Activated naive CD4-positive, alpha-beta T cell treated with anti-CD3 and anti-CD28 coated beads, Interleukin-2, amount 50 U/mL, for 24 hours (primary cell): ENCODE measurements at regions not wholly inside any gene's neighbourhood (a gene's known extent, or its start where the extent isn't known, plus 50 kb on each side); places are given as distances from the start of the nearest gene placed in this dataset.

ENCODE experiments used
- H3K27ac Mint-ChIP-seq: one replicate; pipeline ENCODE4 v1.8.0; 2021; ENCODE audit warnings: mild to moderate bottlenecking, mixed read lengths
- H3K27me3 Mint-ChIP-seq: one replicate; pipeline ENCODE4 v1.8.0; 2021; ENCODE audit warnings: mixed read lengths
- H3K36me3 Mint-ChIP-seq: one replicate; pipeline ENCODE4 v1.8.0; 2021; ENCODE audit warnings: mixed read lengths
- H3K4me1 Mint-ChIP-seq: one replicate; pipeline ENCODE4 v1.8.0; 2021; ENCODE audit warnings: mixed read lengths
- H3K4me3 Mint-ChIP-seq: one replicate; pipeline ENCODE4 v1.8.0; 2021; ENCODE audit warnings: mild to moderate bottlenecking, mixed read lengths
- H3K9me3 Mint-ChIP-seq: one replicate; pipeline ENCODE4 v1.8.0; 2021; ENCODE audit warnings: mixed read lengths

- H3K27ac Mint-ChIP-seq = no peak overlapping the region
- no peaks in the 10 kb centered on the region for H3K27me3 Mint-ChIP-seq
- no peaks in the 10 kb centered on the region for H3K4me1 Mint-ChIP-seq
- no peaks in the 10 kb centered on the region for H3K9me3 Mint-ChIP-seq
- H3K4me3 Mint-ChIP-seq = no peak overlapping the region
- H3K36me3 Mint-ChIP-seq = no peaks in the 10 kb centered on the region
Measured at GRCh38 chr14:42140001-42140400, 533.3 kb downstream of the LRFN5 start.

GRCh38 chr14:42138406-42138805, 531.7 kb downstream of the LRFN5 start:
- Mint-ChIP-seq H3K9me3 (no peaks in the 10 kb centered on the region), H3K4me1 (no peaks in the 10 kb centered on the region), H3K36me3 (no peaks in the 10 kb centered on the region), H3K27ac (no peak overlapping the region), H3K4me3 (no peak overlapping the region), H3K27me3 (no peaks in the 10 kb centered on the region)

- H3K4me3 Mint-ChIP-seq = no peak overlapping the region
- H3K36me3 Mint-ChIP-seq = no peaks in the 10 kb centered on the region
- no peaks in the 10 kb centered on the region for H3K27me3 Mint-ChIP-seq
- H3K27ac Mint-ChIP-seq = no peak overlapping the region
- H3K9me3 Mint-ChIP-seq = no peaks in the 10 kb centered on the region
- no peaks in the 10 kb centered on the region for H3K4me1 Mint-ChIP-seq
Measured at GRCh38 chr14:42130815-42131214, 524.1 kb downstream of the LRFN5 start.

GRCh38 chr14:42123526-42123925, 516.9 kb downstream of the LRFN5 start:
- Mint-ChIP-seq H3K4me1 (no peaks in the 10 kb centered on the region), H3K4me3 (no peak overlapping the region), H3K27me3 (no peaks in the 10 kb centered on the region), H3K36me3 (no peaks in the 10 kb centered on the region), H3K27ac (no peak overlapping the region), H3K9me3 (no peaks in the 10 kb centered on the region)

- Mint-ChIP-seq H3K27ac (no peak overlapping the region), H3K4me3 (no peak overlapping the region), H3K4me1 (no peaks in the 10 kb centered on the region), H3K36me3 (no peaks in the 10 kb centered on the region), H3K9me3 (peaks cover 13% of the 10 kb centered on the region), H3K27me3 (no peaks in the 10 kb centered on the region)
Measured at GRCh38 chr14:42113358-42114069, 506.8 kb downstream of the LRFN5 start.

GRCh38 chr14:42112108-42112507, 505.4 kb downstream of the LRFN5 start:
- Mint-ChIP-seq H3K4me3 (no peak overlapping the region), H3K27ac (no peak overlapping the region), H3K9me3 (peaks cover 13% of the 10 kb centered on the region), H3K27me3 (no peaks in the 10 kb centered on the region), H3K36me3 (no peaks in the 10 kb centered on the region), H3K4me1 (no peaks in the 10 kb centered on the region)

- no peak overlapping the region for H3K27ac Mint-ChIP-seq
- no peak overlapping the region for H3K4me3 Mint-ChIP-seq
- H3K4me1 Mint-ChIP-seq = no peaks in the 10 kb centered on the region
- H3K27me3 Mint-ChIP-seq = no peaks in the 10 kb centered on the region
- H3K36me3 Mint-ChIP-seq = no peaks in the 10 kb centered on the region
- peaks cover 13% of the 10 kb centered on the region for H3K9me3 Mint-ChIP-seq
Measured at GRCh38 chr14:42111355-42111754, 504.7 kb downstream of the LRFN5 start.

GRCh38 chr14:42110167-42110566, 503.5 kb downstream of the LRFN5 start:
- no peak overlapping the region for H3K4me3 Mint-ChIP-seq
- no peak overlapping the region for H3K27ac Mint-ChIP-seq
- H3K27me3 Mint-ChIP-seq = no peaks in the 10 kb centered on the region
- no peaks in the 10 kb centered on the region for H3K4me1 Mint-ChIP-seq
- H3K9me3 Mint-ChIP-seq = peaks cover 13% of the 10 kb centered on the region
- no peaks in the 10 kb centered on the region for H3K36me3 Mint-ChIP-seq

GRCh38 chr14:42095155-42095554, 488.5 kb downstream of the LRFN5 start:
- H3K9me3 Mint-ChIP-seq = no peaks in the 10 kb centered on the region
- no peaks in the 10 kb centered on the region for H3K4me1 Mint-ChIP-seq
- H3K27me3 Mint-ChIP-seq = no peaks in the 10 kb centered on the region
- no peaks in the 10 kb centered on the region for H3K36me3 Mint-ChIP-seq
- no peak overlapping the region for H3K4me3 Mint-ChIP-seq
- H3K27ac Mint-ChIP-seq = no peak overlapping the region

GRCh38 chr14:42090122-42090521, 483.4 kb downstream of the LRFN5 start:
- Mint-ChIP-seq H3K4me1 (no peaks in the 10 kb centered on the region), H3K9me3 (no peaks in the 10 kb centered on the region), H3K36me3 (no peaks in the 10 kb centered on the region), H3K27ac (no peak overlapping the region), H3K27me3 (no peaks in the 10 kb centered on the region), H3K4me3 (no peak overlapping the region)

GRCh38 chr14:42079911-42080310, 473.2 kb downstream of the LRFN5 start:
- Mint-ChIP-seq H3K4me1 (no peaks in the 10 kb centered on the region), H3K27ac (no peak overlapping the region), H3K4me3 (no peak overlapping the region), H3K36me3 (no peaks in the 10 kb centered on the region), H3K9me3 (peaks cover 4% of the 10 kb centered on the region), H3K27me3 (no peaks in the 10 kb centered on the region)

GRCh38 chr14:42078345-42078744, 471.7 kb downstream of the LRFN5 start:
- H3K27ac Mint-ChIP-seq = no peak overlapping the region
- H3K36me3 Mint-ChIP-seq = no peaks in the 10 kb centered on the region
- H3K27me3 Mint-ChIP-seq = no peaks in the 10 kb centered on the region
- no peak overlapping the region for H3K4me3 Mint-ChIP-seq
- H3K4me1 Mint-ChIP-seq = no peaks in the 10 kb centered on the region
- peaks cover 4% of the 10 kb centered on the region for H3K9me3 Mint-ChIP-seq

- H3K27ac Mint-ChIP-seq = no peak overlapping the region
- no peaks in the 10 kb centered on the region for H3K36me3 Mint-ChIP-seq
- H3K4me1 Mint-ChIP-seq = no peaks in the 10 kb centered on the region
- no peaks in the 10 kb centered on the region for H3K27me3 Mint-ChIP-seq
- no peak overlapping the region for H3K4me3 Mint-ChIP-seq
- peaks cover 5% of the 10 kb centered on the region for H3K9me3 Mint-ChIP-seq
Measured at GRCh38 chr14:42070031-42070430, 463.4 kb downstream of the LRFN5 start.

GRCh38 chr14:42057111-42057510, 450.4 kb downstream of the LRFN5 start:
- H3K9me3 Mint-ChIP-seq = no peaks in the 10 kb centered on the region
- H3K4me1 Mint-ChIP-seq = no peaks in the 10 kb centered on the region
- no peak overlapping the region for H3K4me3 Mint-ChIP-seq

GRCh38 chr14:42047421-42048055, 440.9 kb downstream of the LRFN5 start:
- Mint-ChIP-seq H3K36me3 (no peaks in the 10 kb centered on the region), H3K4me3 (no peak overlapping the region), H3K27me3 (no peaks in the 10 kb centered on the region), H3K9me3 (no peaks in the 10 kb centered on the region), H3K27ac (no peak overlapping the region), H3K4me1 (no peaks in the 10 kb centered on the region)

More at GRCh38 chr14:42057111-42057510, 450.4 kb downstream of the LRFN5 start:
- Mint-ChIP-seq H3K27me3 (no peaks in the 10 kb centered on the region), H3K27ac (no peak overlapping the region), H3K36me3 (no peaks in the 10 kb centered on the region)

GRCh38 chr14:42045383-42045782, 438.7 kb downstream of the LRFN5 start:
- Mint-ChIP-seq H3K9me3 (no peaks in the 10 kb centered on the region), H3K36me3 (no peaks in the 10 kb centered on the region), H3K4me3 (no peak overlapping the region), H3K4me1 (no peaks in the 10 kb centered on the region), H3K27me3 (no peaks in the 10 kb centered on the region), H3K27ac (no peak overlapping the region)

- Mint-ChIP-seq H3K27ac (no peak overlapping the region), H3K9me3 (peaks cover 13% of the 10 kb centered on the region), H3K36me3 (no peaks in the 10 kb centered on the region), H3K27me3 (no peaks in the 10 kb centered on the region), H3K4me1 (no peaks in the 10 kb centered on the region), H3K4me3 (no peak overlapping the region)
Measured at GRCh38 chr14:42028607-42029006, 421.9 kb downstream of the LRFN5 start.
